Brain microvascular endothelial cell (primary cell): ENCODE measurements at regions not wholly inside any gene's neighbourhood (a gene's known extent, or its start where the extent isn't known, plus 50 kb on each side); places are given as distances from the start of the nearest gene placed in this dataset.

Source experiments
- DNase-seq: peaks from one replicate; pipeline ENCODE4 v3.0.0-alpha.2; 2020
- H3K27ac ChIP-seq: fragments of 250-450 bp; sonication (Bioruptor Pico); 2 replicates; pipeline ENCODE4 v1.5.1; 2020; ENCODE audit warnings: mild to moderate bottlenecking, moderate library complexity
- H3K27me3 ChIP-seq: fragments of 250-450 bp; sonication (Bioruptor Pico); replicated peaks from 2 replicates; pipeline ENCODE4 v1.5.1; 2020; ENCODE audit warnings: mild to moderate bottlenecking
- H3K36me3 ChIP-seq: fragments of 250-450 bp; sonication (Bioruptor Pico); replicated peaks from 2 replicates; pipeline ENCODE4 v1.5.1; 2020; ENCODE audit warnings: mild to moderate bottlenecking
- H3K4me3 ChIP-seq: 2 replicates; pipeline ENCODE4 v1.5.1; 2011; ENCODE audit warnings: low read depth, mild to moderate bottlenecking, control low read depth, low read length, moderate library complexity
- in situ Hi-C: cut with HindIII; loops from 2 replicates; pipeline ENCODE4 v1.10.0; 2017; ENCODE audit warnings: low sequenced_read_pairs, low pct_ligation_motif_present
- TF ChIP-seq, protein P1 (sequence below): IDR thresholded peaks from 2 replicates; pipeline ENCODE4 v1.5.1; 2011; ENCODE audit warnings: low read depth, mild to moderate bottlenecking, moderate library complexity, low read length, control low read depth, inconsistent platforms; ENCODE audit errors: missing control alignments

DNA sequence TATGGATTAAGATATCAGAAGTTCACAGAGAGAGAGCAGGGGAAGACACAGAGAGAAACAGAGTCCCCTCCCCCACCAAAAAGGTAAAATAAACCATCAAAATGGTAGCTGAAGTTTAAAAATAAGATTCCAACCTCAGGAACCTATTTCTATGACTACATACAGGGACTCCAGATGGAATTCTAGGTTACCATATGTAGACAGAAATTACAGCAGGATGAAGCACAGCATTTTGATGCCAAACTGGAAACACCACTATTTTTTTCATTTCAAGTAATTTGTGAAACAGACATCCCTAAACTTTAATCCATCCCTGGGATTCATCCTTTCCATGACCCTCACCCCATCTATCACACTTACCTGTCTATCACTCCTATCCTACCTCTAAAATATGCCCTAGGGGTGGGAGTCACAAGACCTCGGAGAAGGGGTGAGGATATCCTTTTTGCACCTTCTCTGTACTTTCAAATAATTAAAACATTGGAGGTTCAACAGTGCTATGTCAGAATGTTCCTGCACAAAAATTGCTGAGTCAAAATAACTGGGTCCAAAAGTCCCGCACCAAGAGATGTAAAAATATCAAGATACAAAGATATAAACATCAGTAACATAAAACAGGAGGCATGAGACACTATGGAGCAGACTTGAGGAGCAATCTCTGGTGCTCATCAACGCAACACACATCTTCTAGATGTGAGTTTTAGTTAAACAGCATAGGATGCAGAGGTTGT lies 344.5 kb upstream of the RASGEF1B start:
- TF ChIP-seq, protein P1, sequence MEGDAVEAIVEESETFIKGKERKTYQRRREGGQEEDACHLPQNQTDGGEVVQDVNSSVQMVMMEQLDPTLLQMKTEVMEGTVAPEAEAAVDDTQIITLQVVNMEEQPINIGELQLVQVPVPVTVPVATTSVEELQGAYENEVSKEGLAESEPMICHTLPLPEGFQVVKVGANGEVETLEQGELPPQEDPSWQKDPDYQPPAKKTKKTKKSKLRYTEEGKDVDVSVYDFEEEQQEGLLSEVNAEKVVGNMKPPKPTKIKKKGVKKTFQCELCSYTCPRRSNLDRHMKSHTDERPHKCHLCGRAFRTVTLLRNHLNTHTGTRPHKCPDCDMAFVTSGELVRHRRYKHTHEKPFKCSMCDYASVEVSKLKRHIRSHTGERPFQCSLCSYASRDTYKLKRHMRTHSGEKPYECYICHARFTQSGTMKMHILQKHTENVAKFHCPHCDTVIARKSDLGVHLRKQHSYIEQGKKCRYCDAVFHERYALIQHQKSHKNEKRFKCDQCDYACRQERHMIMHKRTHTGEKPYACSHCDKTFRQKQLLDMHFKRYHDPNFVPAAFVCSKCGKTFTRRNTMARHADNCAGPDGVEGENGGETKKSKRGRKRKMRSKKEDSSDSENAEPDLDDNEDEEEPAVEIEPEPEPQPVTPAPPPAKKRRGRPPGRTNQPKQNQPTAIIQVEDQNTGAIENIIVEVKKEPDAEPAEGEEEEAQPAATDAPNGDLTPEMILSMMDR: no peak
- no peak for DNase-seq
- in situ Hi-C loops: no loop called here
- Histone ChIP-seq H3K4me3 (no peak overlapping the region), H3K27me3 (no peaks in the 10 kb centered on the region), H3K27ac (no peak overlapping the region), H3K36me3 (no peaks in the 10 kb centered on the region)

DNA sequence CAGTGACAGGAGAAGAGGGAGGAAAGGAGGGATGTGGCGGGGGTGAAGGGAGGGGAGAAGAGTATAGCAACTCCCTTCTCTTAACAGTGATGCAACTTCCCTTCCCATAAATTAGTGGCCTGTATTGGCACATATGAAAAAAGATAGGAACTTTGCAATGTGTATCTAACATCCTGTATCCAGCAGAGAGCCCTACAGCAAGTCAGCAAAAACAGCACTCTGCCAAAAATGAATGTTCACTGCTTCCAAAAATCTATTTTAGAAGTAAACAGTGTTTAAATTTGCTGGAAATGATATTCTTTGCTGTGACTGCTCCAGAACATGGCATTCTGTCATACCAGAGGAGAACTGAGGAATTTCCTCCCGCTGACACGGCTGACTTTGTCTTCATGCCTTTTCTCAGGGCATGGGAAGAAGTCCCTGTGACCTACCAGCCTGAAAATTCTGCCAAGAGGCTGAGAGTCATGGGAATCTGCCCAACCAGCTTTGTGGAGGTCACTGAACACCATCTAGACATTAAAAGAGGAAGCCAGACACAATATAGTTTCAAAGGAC lies 343.4 kb upstream of the RASGEF1B start:
- Histone ChIP-seq H3K27ac (no peak overlapping the region), H3K27me3 (no peaks in the 10 kb centered on the region), H3K36me3 (no peaks in the 10 kb centered on the region), H3K4me3 (no peak overlapping the region)
- DNase-seq: no peak
- TF ChIP-seq, protein P1: no peak
- in situ Hi-C loops: no loop called here

DNA sequence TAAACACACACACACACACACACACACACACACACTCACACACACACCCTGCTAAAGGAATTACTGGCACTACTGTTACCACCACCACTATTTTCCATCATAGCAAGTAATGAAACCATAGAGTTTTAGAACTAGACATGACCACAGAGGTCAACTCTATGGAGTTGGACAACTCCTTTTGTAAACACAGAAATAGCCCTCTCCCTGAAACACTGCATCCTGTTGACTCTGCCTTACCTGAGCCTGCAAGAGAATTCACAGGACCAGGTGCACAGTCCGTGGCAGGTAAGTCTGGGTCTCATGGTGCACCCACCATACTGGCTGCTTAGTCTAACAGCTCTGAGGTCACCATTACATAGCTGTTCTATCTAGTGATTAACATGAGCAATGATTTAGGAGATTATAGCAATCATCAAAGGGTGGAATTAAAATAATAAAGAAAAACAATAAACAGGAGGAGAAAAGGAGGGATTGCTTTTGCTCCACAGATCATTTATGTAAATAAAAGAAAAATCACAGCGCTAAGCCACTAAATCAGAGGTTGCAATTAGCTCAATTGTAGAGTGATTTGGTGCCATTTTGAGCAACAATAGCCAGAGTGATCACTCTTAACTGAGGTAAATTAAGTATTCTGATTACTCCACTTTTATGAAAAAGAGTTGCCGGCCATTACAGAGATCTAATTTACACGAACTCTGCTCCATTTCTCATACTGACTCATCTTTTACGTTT lies 340.0 kb upstream of the RASGEF1B start:
- in situ Hi-C loops: no loop called here
- TF ChIP-seq, protein P1: no peak
- Histone ChIP-seq H3K27me3 (no peaks in the 10 kb centered on the region), H3K4me3 (no peak overlapping the region), H3K36me3 (no peaks in the 10 kb centered on the region), H3K27ac (no peak overlapping the region)
- DNase-seq: no peak

DNA sequence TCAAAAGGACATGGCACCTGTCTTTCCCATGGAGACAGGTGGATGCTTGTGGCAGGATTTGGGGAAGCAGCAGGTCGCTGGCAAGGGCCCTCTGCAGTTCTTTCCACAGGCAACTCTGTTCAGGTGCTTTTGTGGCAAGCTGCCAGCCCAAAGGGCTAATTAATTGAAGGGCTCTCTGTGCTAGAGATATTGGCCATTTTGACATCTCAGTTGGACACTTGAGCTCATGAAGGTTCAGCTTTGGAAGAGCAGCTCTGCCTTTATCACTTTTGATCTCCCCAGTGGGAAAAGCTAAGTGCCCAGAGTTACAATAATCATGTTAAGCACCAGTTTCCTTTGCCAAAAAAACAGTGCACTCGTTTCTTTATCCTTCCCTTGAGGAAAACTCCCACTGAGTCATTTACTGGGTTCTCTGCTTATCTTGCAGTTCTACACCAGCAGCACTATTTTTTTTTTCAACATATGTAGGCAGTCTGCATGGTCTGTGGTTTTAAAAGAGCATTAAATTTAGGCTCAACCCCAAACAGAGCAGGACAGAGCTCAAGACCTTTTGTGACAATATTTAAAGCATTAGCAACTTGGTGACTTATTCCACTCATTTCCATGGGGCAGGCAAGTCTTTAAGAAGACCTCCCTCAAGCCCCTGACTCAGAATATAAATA lies 336.4 kb upstream of the RASGEF1B start:
- Histone ChIP-seq H3K36me3 (no peaks in the 10 kb centered on the region), H3K27me3 (no peaks in the 10 kb centered on the region), H3K4me3 (no peak overlapping the region), H3K27ac (no peak overlapping the region)
- TF ChIP-seq, protein P1: no peak
- in situ Hi-C loops: no loop called here
- no peak for DNase-seq

DNA sequence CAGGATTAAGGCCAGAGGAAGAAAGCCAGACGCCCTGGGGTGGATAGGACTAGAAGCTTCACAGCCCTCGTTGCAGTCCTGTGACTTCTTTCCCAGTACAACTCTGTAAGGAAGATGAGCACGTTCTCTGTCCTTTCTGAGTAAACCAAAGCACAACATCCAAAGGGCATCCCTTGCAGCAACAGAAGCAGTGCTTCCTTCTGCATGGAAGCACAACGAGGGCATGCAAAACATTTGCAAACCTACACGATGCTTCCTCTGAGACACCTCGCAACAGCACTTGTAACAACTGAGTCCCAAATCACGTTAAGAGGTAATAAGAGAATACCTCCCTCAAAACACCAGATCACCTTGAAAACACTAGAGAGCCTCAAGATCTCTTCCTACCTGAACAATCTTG lies 335.7 kb upstream of the RASGEF1B start:
- Histone ChIP-seq H3K27me3 (no peaks in the 10 kb centered on the region), H3K36me3 (no peaks in the 10 kb centered on the region), H3K27ac (no peak overlapping the region), H3K4me3 (no peak overlapping the region)
- TF ChIP-seq, protein P1: no peak
- DNase-seq: no peak
- in situ Hi-C loops: no loop called here
